Breast epithelium (tissue), 4 donors: ENCODE measurements at regions not wholly inside any gene's neighbourhood (a gene's known extent, or its start where the extent isn't known, plus 50 kb on each side); places are given as distances from the start of the nearest gene placed in this dataset.

ENCODE experiments used
- DNase-seq, 2 donors: peaks; one replicate each; pipeline ENCODE4 v3.0.0-alpha.2; 2019; ENCODE audit warnings: low spot score in 2 of 2
- H3K27ac ChIP-seq, 2 donors: fragments of 200-600 bp; sonication (generic) in 1 of 2; one replicate each; pipeline ENCODE4 v1.5.1; 2016 to 2019; ENCODE audit warnings: mild to moderate bottlenecking in 1 of 2
- H3K27me3 ChIP-seq, 2 donors: fragments of 200-600 bp; sonication (generic) in 1 of 2; one replicate each; pipeline versions ENCODE4 v1.5.1 to v1.6.0; 2017 to 2019; ENCODE audit warnings: control low read depth in 1 of 2, mild to moderate bottlenecking in 1 of 2
- H3K36me3 ChIP-seq: fragments of 200-600 bp; one replicate; pipeline ENCODE4 v1.5.1; 2019
- H3K4me1 ChIP-seq, 2 donors: fragments of 200-600 bp; sonication (generic); one replicate each; pipeline ENCODE4 v1.5.1; 2016 to 2019; ENCODE audit warnings: control low read depth in 1 of 2
- H3K4me3 ChIP-seq, 3 donors: fragments of 200-600 bp; sonication (generic); 1 replicate in 2 of 3; 2 replicates in 1 of 3; pipeline ENCODE4 v1.5.1; 2016 to 2019; ENCODE audit warnings: mild to moderate bottlenecking in 3 of 3, moderate library complexity in 2 of 3
- H3K9me3 ChIP-seq, 2 donors: fragments of 200-600 bp; sonication (generic) in 1 of 2; one replicate each; pipeline ENCODE4 v1.5.1; 2016 to 2019; ENCODE audit warnings: control low read depth in 1 of 2
- CTCF ChIP-seq, 3 donors: fragments of 450-650 bp; IDR thresholded peaks; one replicate each; pipeline ENCODE4 v1.5.1; 2016 to 2017; ENCODE audit warnings: antibody characterized with exemption in 3 of 3, mild to moderate bottlenecking in 3 of 3, moderate library complexity in 3 of 3
- POLR2A ChIP-seq: fragments of 450-650 bp; IDR thresholded peaks from one replicate; pipeline ENCODE4 v1.6.1; 2016; ENCODE audit warnings: antibody characterized with exemption, mild to moderate bottlenecking, moderate library complexity
- POLR2AphosphoS5 ChIP-seq, 3 donors: sonication (generic); formaldehyde crosslinking; IDR thresholded peaks; one replicate each; pipeline ENCODE4 v1.6.1; 2017; ENCODE audit warnings: antibody characterized with exemption in 3 of 3
- intact Hi-C: fragments of 100-400 bp; cut with DNase I; formaldehyde crosslinking; loops from one replicate; pipeline ENCODE4 v1.15.1; 2023; ENCODE audit warnings: low total_unique reads

GRCh38 chr10:33777223-33777622, 442.8 kb upstream of the NRP1 start:
- Histone ChIP-seq H3K36me3 (no peaks in the 10 kb centered on the region), H3K4me3 (no peak overlapping the region), H3K27me3 (no peaks in the 10 kb centered on the region), H3K4me1 (no peaks in the 10 kb centered on the region), H3K9me3 (no peaks in the 10 kb centered on the region), H3K27ac (no peak overlapping the region)
- intact Hi-C loops: no loop called here
- no peak for DNase-seq
- TF ChIP-seq POLR2A (no peak), POLR2AphosphoS5 (IDR thresholded peaks at IDR 0.05) (no peak), CTCF (IDR thresholded peaks at IDR 0.05) (no peak)

GRCh38 chr10:33776419-33777070, 442.1 kb upstream of the NRP1 start:
- intact Hi-C loops: no loop called here
- no peak for DNase-seq
- no peak overlapping the region for H3K27ac ChIP-seq
- H3K4me1 ChIP-seq: no peaks in the 10 kb centered on the region
- H3K9me3 ChIP-seq: no peaks in the 10 kb centered on the region
- H3K27me3 ChIP-seq: no peaks in the 10 kb centered on the region
- H3K36me3 ChIP-seq: no peaks in the 10 kb centered on the region
- TF ChIP-seq POLR2AphosphoS5 (IDR thresholded peaks at IDR 0.05): no peak
- no peak for TF ChIP-seq POLR2A
- TF ChIP-seq CTCF (IDR thresholded peaks at IDR 0.05): no peak
- H3K4me3 ChIP-seq: no peak overlapping the region

- Histone ChIP-seq H3K4me1 (no peaks in the 10 kb centered on the region), H3K27ac (no peak overlapping the region), H3K4me3 (no peak overlapping the region), H3K27me3 (no peaks in the 10 kb centered on the region), H3K9me3 (no peaks in the 10 kb centered on the region), H3K36me3 (no peaks in the 10 kb centered on the region)
- DNase-seq: no peak
- intact Hi-C loops: no loop called here
- TF ChIP-seq POLR2AphosphoS5 (IDR thresholded peaks at IDR 0.05) (no peak), POLR2A (no peak), CTCF (IDR thresholded peaks at IDR 0.05) (no peak)
These were observed 440.4 kb upstream of the NRP1 start for GRCh38 chr10:33774857-33775256.

GRCh38 chr10:33773886-33774480, 439.5 kb upstream of the NRP1 start:
- H3K36me3 ChIP-seq: no peaks in the 10 kb centered on the region
- no peak overlapping the region for H3K4me3 ChIP-seq
- no peak overlapping the region for H3K27ac ChIP-seq
- H3K4me1 ChIP-seq: no peaks in the 10 kb centered on the region
- no peaks in the 10 kb centered on the region for H3K9me3 ChIP-seq
- no peak for TF ChIP-seq POLR2AphosphoS5 (IDR thresholded peaks at IDR 0.05)
- no peak for TF ChIP-seq POLR2A
- TF ChIP-seq CTCF (IDR thresholded peaks at IDR 0.05): no peak
- DNase-seq: no peak
- intact Hi-C loops: no loop called here
- H3K27me3 ChIP-seq: no peaks in the 10 kb centered on the region

- TF ChIP-seq CTCF (IDR thresholded peaks at IDR 0.05): no peak
- no peak for TF ChIP-seq POLR2AphosphoS5 (IDR thresholded peaks at IDR 0.05)
- TF ChIP-seq POLR2A: no peak
- no peak for DNase-seq
- intact Hi-C loops: no loop called here
- H3K4me3 ChIP-seq: peak overlapping the region in 1 of 3 donors; percentile 13
- H3K27ac ChIP-seq: peak overlapping the region in 1 of 2 donors; percentile 11
- H3K36me3 ChIP-seq: no peaks in the 10 kb centered on the region
- no peaks in the 10 kb centered on the region for H3K27me3 ChIP-seq
- no peaks in the 10 kb centered on the region for H3K9me3 ChIP-seq
- H3K4me1 ChIP-seq: no peaks in the 10 kb centered on the region
These were observed 438.7 kb upstream of the NRP1 start for GRCh38 chr10:33773253-33773573.
